Stimulated activated CD4-positive, alpha-beta T cell treated with anti-CD3 and anti-CD28 coated beads, Interleukin-1b, Interleukin-23, amount 100 ng/mL, for 4 hours (primary cell): ENCODE measurements at regions not wholly inside any gene's neighbourhood (a gene's known extent, or its start where the extent isn't known, plus 50 kb on each side); places are given as distances from the start of the nearest gene placed in this dataset.

Experiments used
- DNase-seq, 2 donors: peaks; one replicate each; pipeline ENCODE4 v3.0.0-alpha.2; 2020; ENCODE audit warnings: low read depth in 2 of 2

GRCh38 chr5:17893026-17893635 is 258.9 kb downstream of the TAF11L14 start:
- no peak for DNase-seq

GRCh38 chr5:17895288-17896033 is 261.2 kb downstream of the TAF11L14 start:
- DNase-seq = no peak

DNA sequence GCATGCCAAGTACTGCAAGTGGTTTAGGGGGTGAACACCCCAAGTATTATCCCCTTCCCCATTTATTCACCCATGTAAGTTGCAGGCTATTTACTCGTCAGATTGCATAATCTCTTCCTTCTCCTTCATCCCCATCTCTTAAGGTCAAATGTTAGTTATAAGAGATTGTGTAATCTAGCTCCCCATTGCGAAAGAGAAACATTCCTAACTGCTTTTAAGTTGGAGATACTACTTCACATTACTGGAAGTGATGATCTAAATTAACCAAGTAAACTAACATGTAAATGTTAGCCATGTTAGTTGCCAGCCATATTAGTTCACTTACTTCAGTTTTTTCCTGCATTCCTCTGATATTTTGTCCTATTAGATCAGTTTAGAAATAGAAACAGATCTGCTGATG is 262.3 kb downstream of the TAF11L14 start:
- DNase-seq = no peak

- no peak for DNase-seq
These were observed 263.5 kb downstream of the TAF11L14 start for GRCh38 chr5:17897776-17898175.

DNA sequence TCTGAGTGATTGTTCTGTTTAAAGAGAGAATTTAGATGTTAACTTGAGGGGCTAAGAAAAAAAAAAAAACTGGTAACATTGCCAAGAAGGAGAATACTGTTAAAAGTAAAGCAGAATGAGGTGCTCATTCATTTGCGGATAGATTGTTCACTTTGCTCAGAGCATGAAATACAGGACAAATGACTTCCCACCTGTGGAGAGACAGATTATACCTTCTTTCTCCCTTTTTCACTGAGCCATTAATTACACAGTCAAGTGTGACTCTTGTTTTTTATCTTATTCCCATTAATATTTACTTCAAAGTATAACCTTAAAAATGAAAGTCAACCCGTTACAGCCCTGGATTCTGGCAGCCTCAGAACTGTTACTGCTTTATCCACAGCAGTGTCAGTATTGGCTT is 264.5 kb downstream of the TAF11L14 start:
- no peak for DNase-seq

DNA sequence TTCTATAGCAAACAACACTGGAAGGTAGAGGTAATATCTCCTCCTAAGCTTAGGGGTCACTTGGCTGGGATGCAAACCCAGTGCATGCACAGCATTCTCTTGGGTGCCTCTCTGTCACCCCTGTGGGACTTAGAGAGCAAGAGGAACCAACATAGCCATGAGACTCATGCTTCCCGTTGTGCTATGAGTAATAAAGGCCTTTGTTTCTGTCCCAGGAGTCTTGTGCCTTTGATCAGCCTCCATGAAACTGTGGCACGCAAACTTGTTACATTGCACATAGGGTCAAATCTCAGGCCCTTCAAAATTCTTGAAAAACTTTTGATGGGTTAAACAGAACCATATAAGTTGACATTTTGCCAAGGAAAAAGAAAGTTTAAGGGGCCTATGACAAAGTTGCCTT is 272.8 kb downstream of the TAF11L14 start:
- no peak for DNase-seq

GRCh38 chr5:17910318-17910717 is 276.1 kb downstream of the TAF11L14 start:
- no peak for DNase-seq

DNA sequence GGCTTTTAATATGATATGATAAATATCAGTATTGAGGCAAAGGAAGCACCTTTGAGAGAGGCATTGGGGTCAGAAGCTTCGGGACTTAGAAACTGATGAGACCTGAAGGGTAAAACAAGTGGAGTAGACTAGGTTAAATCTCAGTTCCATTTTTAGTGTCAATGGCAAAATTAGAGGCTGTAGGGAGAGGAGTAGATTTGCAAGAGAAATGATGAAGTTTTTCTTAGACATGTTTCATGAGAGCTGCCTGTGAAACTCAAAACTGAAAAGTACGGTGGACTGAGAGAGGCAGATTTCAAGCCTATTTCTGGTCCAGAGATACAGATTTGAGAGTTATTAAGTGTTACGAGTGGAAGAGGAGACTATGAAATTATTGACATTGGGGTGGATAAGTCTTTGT is 278.5 kb downstream of the TAF11L14 start:
- DNase-seq = no peak

GRCh38 chr5:17916446-17916845 is 282.2 kb downstream of the TAF11L14 start:
- DNase-seq = no peak

- no peak for DNase-seq
These were observed 283.2 kb downstream of the TAF11L14 start for GRCh38 chr5:17917465-17917864.

GRCh38 chr5:17918373-17919104 is 284.3 kb downstream of the TAF11L14 start:
- no peak for DNase-seq

GRCh38 chr5:17925276-17925675 is 291.0 kb downstream of the TAF11L14 start:
- DNase-seq = no peak

- no peak for DNase-seq
These were observed 294.3 kb downstream of the TAF11L14 start for GRCh38 chr5:17928581-17928981.

DNA sequence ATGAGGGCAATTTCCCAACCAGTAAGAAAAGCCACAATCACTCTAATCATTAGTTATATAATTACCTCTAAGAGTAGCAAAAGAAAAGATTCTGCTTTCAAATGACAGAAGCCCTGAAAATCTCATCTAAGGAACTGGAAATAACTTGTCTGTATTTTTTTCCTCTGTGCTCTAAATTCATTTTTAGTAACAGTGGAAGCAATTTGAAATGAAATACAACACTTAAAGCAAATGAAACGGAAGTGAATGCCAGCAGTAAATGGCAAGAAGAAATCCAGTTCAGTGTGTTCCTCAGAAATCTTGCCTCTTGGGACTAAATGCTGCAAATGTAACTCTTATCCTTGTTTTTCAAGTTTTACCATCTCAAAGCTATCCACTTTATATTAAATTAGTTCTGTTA is 294.9 kb downstream of the TAF11L14 start:
- no peak for DNase-seq

GRCh38 chr5:17930346-17930745 is 296.1 kb downstream of the TAF11L14 start:
- no peak for DNase-seq

GRCh38 chr5:17944046-17944445 is 309.8 kb downstream of the TAF11L14 start:
- DNase-seq = no peak

- DNase-seq = no peak
These were observed 312.8 kb downstream of the TAF11L14 start for GRCh38 chr5:17947029-17947428.

DNA sequence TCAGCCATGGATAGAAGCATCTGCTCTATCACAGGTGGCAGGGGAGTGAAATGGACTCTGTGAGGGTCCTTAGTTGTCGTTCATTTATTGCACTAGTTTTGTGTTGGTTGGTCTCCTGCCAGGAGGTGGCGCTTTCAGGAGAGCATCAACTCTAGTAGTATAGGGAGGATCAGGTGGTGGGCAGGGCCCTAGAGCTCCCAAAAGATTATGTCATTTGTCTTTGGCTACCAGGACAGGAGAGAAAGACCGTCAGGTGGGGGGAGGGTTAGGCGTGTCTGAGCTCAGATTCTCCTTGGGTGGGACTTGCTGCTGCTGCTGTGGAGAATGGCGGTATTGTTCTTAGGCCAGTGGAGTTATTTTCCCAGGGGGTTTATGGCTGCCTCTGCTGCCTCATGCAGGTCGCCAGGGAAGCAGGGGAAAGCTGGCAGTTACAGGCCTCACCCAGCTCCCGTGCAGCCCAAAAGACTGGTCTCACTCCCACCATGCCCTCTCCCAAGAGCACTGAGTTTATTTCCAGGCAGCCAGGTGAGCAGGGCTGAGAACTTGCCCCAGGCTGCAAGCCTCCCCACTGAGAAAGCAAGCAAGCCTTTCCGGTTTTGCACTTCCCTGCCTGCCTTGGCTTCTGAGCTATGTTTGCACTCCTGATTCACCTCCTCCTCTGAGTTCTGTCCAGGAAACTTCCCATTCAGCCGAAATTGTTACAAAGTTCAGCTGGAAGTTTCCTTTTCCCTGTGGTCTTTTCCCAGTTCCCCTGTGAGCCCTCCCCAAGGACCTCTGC is 317.3 kb downstream of the TAF11L14 start:
- no peak for DNase-seq

DNA sequence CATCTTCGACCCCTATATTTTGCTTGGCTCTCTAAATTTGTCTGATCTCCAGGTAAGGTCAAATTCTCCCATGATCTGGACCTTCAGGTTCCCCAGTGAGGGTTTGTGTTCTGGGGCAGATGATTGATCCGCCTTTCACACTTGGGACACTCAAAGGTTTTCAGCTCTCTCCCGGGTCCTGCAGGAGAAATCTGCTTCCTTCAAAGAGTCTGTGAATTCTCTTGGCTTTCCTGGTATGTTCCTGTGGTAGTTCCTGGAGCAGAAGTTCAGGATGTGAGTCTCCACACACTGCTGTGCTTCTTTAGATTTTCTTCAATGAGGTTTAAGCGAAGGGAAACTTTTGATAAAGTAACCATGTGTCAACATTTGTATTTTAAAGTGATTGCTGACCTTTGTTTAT is 318.0 kb downstream of the TAF11L14 start:
- no peak for DNase-seq

GRCh38 chr5:17964067-17964466 is 329.8 kb downstream of the TAF11L14 start:
- DNase-seq = no peak

DNA sequence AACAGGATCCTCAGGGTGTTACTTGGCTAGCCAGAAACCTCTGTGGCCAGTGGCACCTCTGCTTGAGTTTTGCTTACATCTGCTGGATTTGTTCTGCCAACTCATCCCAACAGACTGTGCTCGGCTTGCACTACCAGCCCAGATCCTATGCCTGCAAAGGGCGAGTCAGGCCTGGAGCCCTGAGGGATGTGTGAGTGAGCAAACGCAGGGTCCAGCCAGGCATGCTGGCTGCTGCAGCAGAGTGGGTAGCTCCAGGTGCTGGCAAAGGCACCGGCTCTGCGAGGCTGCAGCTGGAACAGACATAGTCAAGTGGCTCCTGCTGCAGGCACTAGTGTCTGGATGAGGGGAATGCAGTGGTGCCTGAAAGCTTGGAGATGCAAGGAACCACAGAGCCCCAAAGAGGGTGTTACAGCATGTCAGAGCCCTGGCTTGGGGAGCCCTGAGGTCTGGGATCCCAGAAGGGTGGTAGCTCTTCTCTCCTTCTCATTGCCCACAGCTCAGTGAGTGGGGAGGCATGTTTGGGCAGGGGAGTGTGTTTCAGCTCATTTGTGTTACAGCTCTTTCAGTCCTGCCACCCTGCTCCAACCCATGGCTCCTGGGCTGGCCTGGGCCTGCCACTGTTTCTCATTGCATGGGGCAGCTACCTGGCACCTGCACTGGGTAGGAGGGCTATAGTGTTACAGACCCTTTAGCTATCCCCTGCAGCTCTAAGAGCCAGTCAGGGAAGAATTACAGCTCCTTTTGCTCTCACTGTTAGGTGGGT is 332.6 kb downstream of the TAF11L14 start:
- DNase-seq = no peak
